GM12864 (cell line): ENCODE measurements at regions not wholly inside any gene's neighbourhood (a gene's known extent, or its start where the extent isn't known, plus 50 kb on each side); places are given as distances from the start of the nearest gene placed in this dataset.

Experiments
- DNase-seq: peaks from one replicate; pipeline ENCODE4 v3.0.0-alpha.2; 2011; ENCODE audit warnings: low read depth
- H3K4me3 ChIP-seq: 2 replicates; pipeline ENCODE4 v1.5.1; 2011; ENCODE audit warnings: mild to moderate bottlenecking, low read depth, low read length, control low read depth
- TF ChIP-seq, protein P1 (sequence below): IDR thresholded peaks from 2 replicates; pipeline ENCODE4 v1.5.1; 2011; ENCODE audit warnings: low read depth, mild to moderate bottlenecking, moderate library complexity, low read length, control low read depth, inconsistent platforms; ENCODE audit errors: missing control alignments

DNA sequence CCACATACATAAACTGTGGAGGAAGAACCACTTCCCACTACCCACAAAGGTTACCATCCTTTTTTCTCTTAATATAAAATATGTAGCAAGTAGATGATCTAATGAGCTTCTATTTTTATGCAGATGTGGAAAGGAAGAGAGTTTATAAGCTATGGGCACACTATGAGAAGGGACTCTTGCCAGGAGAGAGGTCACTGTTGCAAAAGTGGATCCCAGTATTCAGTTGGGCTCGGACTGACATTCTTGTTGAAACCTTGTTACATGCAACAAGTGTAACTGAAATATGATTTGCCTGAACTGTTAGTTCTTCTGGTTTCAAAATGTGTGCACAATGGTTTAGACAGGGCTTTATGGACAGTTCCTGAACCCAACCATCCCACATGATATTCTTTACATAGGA lies 397.4 kb upstream of the PKN2 start:
- DNase-seq: no peak
- TF ChIP-seq, protein P1, sequence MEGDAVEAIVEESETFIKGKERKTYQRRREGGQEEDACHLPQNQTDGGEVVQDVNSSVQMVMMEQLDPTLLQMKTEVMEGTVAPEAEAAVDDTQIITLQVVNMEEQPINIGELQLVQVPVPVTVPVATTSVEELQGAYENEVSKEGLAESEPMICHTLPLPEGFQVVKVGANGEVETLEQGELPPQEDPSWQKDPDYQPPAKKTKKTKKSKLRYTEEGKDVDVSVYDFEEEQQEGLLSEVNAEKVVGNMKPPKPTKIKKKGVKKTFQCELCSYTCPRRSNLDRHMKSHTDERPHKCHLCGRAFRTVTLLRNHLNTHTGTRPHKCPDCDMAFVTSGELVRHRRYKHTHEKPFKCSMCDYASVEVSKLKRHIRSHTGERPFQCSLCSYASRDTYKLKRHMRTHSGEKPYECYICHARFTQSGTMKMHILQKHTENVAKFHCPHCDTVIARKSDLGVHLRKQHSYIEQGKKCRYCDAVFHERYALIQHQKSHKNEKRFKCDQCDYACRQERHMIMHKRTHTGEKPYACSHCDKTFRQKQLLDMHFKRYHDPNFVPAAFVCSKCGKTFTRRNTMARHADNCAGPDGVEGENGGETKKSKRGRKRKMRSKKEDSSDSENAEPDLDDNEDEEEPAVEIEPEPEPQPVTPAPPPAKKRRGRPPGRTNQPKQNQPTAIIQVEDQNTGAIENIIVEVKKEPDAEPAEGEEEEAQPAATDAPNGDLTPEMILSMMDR: no peak
- H3K4me3 ChIP-seq: no peak overlapping the region

GRCh38 chr1:88288571-88288970 lies 395.5 kb upstream of the PKN2 start:
- H3K4me3 ChIP-seq: no peak overlapping the region
- TF ChIP-seq, protein P1: no peak
- no peak for DNase-seq

DNA sequence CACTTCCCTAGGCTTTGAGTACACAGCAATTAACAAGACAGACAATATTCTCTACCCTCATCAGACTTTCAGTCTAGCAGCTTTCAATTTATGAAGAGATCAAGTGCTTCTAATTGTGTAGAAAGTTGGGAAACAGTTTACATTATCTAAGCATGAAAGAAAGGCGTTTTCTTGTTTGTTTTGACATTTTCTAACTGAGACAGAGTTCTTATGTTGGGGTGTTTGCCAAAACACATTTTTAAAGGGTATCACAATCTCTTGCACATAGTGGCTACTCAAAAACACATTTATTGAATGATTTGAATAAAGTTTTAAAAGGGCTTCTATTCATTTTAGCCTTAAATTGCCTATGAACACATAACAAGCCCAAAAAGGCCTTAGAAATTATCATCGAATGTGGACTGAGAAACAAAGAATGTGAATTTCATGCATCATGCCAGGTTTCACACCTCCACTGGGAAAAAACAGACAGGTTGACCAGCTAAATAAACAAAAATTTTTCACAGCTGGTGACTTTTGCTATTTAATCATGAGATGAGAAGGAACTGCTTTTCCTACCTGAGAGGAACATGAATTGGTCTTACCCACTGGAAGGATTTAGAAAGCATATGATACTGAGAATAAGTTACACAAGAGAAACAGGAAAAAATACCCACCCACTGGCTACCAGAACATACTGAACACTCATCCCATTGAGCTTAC lies 394.5 kb upstream of the PKN2 start:
- H3K4me3 ChIP-seq: no peak overlapping the region
- TF ChIP-seq, protein P1: no peak
- DNase-seq: no peak

DNA sequence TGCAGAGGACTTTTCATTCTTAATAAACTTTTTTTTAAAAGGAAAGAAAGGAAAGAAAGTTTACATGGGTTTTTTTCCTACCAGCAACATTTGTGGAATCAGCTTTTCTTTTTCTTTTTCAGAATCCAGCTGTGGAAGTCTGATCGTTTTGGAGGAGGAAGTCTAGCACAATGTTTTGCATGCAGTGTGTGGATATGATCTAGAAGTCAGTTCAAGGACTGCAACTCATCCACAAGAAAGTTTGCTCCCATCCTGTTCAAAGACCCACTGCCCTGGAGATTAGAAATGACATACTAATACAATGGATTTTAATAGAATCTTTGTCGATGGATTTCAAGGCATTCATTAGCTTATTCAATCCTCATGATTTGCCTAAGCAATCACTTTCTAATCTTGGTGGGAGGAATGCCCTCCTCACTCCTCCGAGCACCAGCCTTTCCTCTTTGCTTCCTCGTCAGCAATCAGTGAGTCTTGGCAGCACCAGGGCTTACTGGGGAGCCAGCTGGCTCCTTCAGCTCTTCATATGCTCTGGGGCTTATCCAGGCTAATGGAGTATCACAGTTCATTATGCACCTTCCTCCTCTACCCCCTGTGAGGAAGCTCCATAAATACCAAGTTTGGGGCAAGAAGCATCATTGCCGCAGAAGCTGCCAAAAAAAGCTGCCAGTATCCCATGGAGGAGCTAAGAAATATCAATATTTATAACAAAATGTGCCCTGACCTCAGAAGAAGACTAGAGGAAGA lies 392.3 kb upstream of the PKN2 start:
- H3K4me3 ChIP-seq: no peak overlapping the region
- TF ChIP-seq, protein P1: no peak
- DNase-seq: no peak

DNA sequence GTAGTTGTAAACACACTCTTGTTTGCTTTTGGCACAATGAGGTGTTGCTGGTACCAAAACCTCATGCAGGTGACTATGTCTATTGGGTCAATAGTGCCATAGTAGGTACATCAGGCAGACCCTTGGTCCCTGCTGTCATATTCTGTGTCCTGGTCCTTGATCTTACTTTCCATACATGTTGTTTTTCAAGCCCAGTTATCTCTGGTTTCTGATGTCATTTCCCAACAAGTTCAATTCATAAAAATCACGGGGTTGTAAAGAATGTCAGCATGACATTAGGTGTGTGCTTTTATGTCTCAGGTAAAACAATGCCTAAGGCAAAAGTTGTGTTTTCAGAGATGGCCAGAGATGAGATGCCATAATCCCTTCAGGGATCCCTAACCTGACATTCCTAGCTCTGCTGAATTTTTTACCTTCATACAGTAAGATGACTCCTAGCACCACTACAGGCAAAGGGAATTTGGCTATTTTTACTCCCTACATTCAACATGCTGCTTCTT lies 390.3 kb upstream of the PKN2 start:
- TF ChIP-seq, protein P1: no peak
- DNase-seq: no peak
- H3K4me3 ChIP-seq: no peak overlapping the region

GRCh38 chr1:88296227-88296626 lies 387.8 kb upstream of the PKN2 start:
- TF ChIP-seq, protein P1: no peak
- no peak overlapping the region for H3K4me3 ChIP-seq
- no peak for DNase-seq
